ENCODE measurements at regions not wholly inside any gene's neighbourhood (a gene's known extent, or its start where the extent isn't known, plus 50 kb on each side); places are given as distances from the start of the nearest gene placed in this dataset.

- no peak for DNase-seq (ENCODE audit: low read depth)
Observed at GRCh38 chr9:8088477-8088876, 288.9 kb upstream of the DMAC1 start.

DNA sequence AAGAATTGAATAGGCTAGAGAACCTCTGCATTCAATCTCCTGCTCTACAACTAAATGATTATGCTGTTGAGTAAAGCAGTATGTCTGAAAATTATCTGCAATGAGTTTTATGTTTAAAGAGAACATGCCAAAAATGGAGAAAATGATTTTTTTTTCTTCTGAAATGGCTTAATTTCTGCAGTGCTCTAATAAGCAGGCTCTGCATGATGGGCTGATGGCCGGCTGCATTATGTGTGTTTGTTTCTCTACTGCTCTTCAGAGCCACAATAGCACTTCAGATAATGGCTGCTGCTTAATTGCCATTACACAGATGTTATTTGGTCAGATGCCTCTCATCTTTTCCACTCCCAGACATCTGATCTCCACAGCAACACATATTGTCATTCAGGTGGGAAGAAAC, 286.4 kb upstream of the DMAC1 start:
- no peak for DNase-seq (ENCODE audit: low read depth)

DNA sequence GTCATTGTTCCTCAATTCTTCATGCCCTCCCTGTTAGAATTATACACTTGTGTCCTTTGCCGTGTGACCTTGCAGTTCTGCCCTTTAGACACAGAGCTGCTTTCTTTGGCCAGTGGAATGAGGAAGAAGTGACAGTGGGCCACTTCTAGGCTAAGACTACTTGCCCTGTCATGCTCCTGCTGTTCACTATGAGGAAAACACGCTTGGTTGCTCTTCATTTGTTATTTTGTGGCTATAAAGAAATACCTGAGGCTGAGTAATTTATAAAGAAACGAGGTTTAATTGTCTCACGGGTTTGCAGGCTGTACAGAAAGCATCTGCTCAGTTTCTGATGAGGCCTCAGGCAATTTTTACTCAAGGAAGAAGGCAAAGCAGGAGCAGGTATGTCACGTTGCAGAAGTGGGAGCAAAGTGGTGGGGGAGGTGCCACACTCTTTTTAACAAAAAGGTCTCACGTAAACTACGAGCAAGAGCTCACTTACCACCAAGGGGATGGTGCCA, 279.1 kb upstream of the DMAC1 start:
- no peak for DNase-seq (ENCODE audit: low read depth)

- no peak for DNase-seq (ENCODE audit: low read depth)
Observed at GRCh38 chr9:8074713-8075286, 275.2 kb upstream of the DMAC1 start.

DNA sequence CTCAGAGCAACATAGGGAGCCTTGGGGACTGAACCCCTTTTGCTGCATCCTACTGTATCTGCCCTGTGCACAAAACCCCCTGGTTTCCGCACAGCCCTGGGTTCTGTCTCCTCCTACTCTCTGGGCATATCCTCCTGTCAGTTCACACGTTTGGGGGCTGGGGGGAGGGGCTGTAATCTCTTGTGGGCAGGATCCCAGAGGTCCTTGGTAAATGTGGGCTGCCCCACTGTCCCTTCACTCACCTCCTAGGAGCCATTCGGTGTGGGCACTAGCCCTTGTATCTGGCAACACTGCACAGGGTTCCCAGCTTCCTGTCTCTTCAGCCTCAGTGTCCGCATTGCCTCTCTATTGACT, 271.8 kb upstream of the DMAC1 start:
- DNase-seq (ENCODE audit: low read depth) = no peak

DNA sequence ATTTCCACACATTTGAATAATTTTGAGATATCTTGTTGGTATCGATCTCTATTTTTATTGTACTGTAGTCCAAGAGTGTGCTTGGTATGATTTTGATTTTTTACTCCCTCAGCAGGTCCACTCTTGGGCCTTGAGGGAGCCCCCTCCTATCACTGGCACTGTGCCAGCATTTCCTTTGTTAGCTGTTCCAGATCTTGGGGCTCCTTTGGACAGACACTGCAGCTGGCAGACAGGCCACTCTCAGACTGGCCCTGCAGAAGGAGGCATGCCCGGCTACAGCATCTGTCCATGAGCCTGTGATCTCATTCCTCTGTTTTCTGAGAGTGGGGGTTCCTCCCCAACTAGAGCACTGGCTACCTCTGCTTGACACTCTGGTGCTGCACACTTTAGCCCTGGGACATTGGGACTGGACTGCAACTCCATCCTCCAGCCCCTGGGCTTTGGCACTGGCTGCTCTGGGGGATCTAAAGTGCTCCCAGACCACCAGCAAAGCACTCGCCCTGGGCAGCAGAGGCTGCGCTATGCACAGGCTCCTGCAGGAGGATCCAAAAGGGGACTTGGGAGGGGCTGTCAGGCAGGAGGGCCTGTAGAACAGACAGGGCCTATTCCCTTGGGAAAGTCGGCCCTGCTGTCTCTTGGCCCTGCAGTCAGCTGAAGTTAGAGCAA, 271.3 kb upstream of the DMAC1 start:
- DNase-seq (ENCODE audit: low read depth) = no peak

GRCh38 chr9:8062459-8062858, 262.9 kb upstream of the DMAC1 start:
- no peak for DNase-seq (ENCODE audit: low read depth)

DNA sequence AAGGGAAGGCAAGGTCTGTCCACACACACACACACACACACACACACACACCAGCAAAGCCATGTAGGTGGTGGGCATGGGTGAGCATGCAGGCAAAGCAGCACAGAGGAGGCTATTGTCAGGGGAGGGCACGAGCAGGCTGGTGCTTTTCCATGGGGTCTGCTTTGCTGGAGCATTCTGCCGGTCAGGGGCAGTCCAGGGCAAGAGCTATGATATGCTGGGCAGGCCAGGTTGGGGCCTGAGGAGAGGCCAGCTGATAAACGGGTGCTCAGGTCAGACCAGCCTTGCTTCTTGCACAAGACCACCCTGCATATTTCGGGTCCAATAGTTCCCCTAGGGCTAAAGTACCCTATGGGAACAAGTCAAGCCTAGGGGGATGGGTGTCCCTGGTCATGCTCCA, 253.9 kb upstream of the DMAC1 start:
- DNase-seq (ENCODE audit: low read depth) = no peak

DNA sequence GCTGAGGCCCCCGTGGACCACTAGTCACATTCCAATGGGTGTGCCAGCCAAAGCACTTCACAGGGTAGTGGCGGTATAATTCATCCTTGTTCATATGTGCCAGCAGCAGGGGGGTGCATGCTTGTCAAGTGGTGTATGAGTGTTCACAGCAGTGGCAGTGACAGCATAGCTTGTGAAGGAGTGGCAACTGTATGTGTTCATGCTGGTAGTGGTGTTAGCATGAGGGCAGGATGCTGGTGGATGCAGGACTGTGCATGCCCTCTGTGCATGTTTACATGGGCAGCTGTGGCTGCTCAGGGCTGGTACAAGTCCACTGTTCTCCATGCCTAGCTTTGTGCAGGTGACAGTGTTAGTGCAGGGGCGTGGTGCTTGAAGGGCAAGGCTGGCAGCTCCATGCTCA, 253.4 kb upstream of the DMAC1 start:
- DNase-seq (ENCODE audit: low read depth) = no peak

- DNase-seq (ENCODE audit: low read depth) = no peak
Observed at GRCh38 chr9:8037745-8038144, 238.2 kb upstream of the DMAC1 start.

GRCh38 chr9:8036914-8037524, 237.4 kb upstream of the DMAC1 start:
- no peak for DNase-seq (ENCODE audit: low read depth)

GRCh38 chr9:8033794-8034193, 234.2 kb upstream of the DMAC1 start:
- DNase-seq (ENCODE audit: low read depth) = no peak

DNA sequence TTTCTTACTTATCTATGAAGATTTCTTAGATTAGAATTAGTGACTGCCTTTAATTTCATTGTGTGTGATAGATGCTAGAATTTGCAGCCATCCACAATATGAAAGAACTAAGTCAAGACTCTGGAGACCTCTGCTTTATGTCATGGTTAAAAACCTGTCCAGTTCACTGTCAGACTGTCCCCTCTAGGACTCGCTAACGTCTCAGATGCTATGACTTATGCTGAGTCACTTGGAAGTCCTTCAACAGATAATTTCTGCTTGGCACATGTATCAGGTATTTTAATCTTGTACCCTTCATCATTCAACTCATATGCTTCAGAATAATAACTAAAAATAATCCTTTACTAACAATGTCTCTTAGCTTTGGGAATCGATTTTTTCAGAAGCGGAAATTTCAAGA, 230.5 kb upstream of the DMAC1 start:
- DNase-seq (ENCODE audit: low read depth) = no peak

DNA sequence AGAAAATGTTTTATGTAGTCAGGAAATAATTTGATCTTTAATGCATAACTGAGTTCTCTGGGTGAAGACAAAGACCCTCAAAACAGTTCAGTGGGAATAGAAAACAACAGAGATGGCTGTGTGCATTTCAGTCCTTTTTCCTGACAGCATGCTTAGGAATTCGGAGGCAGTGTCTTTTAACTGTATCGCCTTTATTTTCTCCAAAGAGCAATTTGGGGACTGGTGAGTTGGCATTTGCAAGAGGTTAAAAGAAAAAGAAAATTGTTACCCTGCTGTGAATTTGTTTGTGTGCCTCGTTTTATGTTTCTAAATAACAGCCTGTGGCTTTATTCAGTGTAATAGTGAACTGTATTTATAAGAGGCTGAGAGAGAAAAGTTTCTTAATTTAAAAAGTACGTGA, 227.8 kb upstream of the DMAC1 start:
- no peak for DNase-seq (ENCODE audit: low read depth)

- DNase-seq (ENCODE audit: low read depth) = no peak
Observed at GRCh38 chr9:8025551-8025950, 226.0 kb upstream of the DMAC1 start.

DNA sequence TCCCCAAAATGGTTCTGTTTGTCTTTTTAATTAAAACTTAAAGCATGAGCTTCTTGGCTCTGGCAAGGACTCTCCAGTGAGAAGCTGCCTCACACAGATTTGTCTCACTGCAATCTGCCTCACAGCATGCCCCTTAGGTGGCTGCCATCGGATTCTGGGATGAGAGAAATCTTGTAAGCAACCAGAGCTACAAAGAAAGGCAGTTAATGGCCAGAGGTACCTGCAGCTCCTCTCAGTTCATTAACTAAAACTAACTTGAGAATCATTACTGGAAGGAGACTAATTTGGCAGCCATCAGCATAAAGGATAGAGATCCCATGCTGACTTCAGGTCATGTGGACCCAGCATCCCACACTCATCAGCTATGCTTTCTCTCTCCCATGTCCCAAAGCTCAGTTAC, 220.6 kb upstream of the DMAC1 start:
- DNase-seq (ENCODE audit: low read depth) = no peak

GRCh38 chr9:8019636-8020035, 220.1 kb upstream of the DMAC1 start:
- no peak for DNase-seq (ENCODE audit: low read depth)

GRCh38 chr9:8014997-8015682, 215.6 kb upstream of the DMAC1 start:
- no peak for DNase-seq (ENCODE audit: low read depth)

DNA sequence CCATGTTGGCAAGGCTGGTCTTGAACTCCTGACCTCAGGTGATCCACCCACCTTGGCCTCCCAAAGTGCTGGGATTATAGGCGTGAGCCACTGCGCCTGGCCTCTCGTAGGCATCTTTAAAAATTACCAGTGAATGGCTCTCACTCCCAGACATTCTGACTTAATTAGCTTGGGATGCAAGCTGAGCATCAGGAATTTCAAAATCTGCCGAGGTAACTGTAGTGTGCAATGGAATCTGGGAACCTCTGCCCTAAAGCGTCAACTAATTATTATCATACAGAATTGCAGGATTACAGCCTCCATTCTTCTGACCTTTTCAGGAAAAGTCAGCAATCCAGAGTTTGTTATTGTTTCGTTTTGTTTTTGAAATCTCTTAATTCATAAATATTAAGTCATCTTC, 213.4 kb upstream of the DMAC1 start:
- DNase-seq (ENCODE audit: low read depth) = no peak

DNA sequence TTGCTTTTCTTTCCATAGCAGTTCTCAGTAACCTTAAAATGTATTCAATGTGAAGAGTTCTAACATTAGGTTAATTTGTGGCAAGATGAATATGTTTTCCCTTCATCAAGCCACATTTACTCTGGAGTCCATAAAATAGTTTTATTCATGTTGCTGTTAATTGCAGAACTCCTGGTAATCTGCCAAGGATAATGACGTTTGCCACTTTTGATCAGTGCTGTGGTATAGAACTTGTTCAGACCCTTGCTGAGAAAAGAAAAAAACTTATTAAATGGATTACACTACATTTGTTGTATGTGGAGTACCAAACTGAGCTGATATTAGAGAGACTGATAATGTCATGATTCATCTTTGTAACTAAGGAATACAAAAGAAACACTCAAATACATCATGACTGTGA, 212.4 kb upstream of the DMAC1 start:
- no peak for DNase-seq (ENCODE audit: low read depth)

GRCh38 chr9:7996558-7996957, 197.0 kb upstream of the DMAC1 start:
- no peak for DNase-seq (ENCODE audit: low read depth)

DNA sequence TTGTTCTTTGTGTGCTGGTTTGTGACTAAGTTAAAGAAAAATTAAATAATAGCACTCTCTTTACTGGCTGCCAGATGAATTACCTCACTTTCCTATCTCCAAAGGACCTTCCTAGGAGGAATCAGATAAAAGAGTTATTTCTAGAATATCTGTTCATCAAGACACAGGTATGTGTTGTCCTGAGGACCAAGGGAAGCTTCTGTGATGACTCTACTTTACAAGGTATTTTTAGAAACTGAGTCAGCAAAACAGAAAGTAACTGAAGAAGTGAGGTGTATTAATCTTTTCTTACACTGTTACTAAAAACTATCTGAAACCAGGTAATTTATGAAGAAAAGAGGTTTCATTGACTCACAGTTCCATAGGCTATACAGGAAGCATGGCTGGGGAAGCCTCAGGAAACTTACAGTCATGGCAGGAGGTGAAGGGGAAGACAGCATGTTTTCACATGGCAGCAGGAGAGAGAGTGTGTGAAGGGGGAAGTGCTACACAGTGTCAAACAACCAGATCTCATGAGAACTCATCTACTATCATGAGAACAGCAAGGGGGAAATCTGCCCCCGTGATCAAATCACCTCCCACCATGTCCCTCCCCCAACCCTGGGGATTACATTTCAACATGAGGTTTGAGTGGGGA, 189.2 kb upstream of the DMAC1 start:
- DNase-seq (ENCODE audit: low read depth) = no peak

DNA sequence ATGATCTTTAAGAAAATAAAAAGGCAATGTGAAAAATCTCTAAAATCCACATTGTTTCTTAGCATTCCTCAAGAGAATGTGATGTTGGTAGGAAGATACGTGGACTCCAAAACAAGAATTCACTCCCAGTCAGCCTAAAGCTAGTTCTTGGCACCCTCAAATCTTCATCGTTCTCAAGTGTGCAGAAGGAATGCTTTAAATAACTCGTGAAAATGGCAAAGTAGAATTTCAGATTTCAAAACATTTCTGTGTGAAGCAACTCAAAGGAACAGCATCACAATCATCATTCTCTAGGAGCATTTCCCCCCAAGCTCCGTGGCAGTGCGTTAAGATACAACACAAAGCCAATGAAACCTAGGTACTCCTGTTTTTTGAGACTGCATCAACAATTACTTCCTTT, 185.1 kb upstream of the DMAC1 start:
- DNase-seq (ENCODE audit: low read depth) = no peak

Measured in stimulated activated CD8-positive, alpha-beta memory T cell treated with anti-CD3 and anti-CD28 coated beads, Interleukin-4, amount 100 ng/mL, for 24 hours (primary cell).